Stimulated activated CD4-positive, alpha-beta T cell treated with anti-CD3 and anti-CD28 coated beads, Interleukin-12 subunit alpha, Interleukin-12 subunit beta, amount 100 ng/mL, for 48 hours (primary cell): ENCODE measurements at regions not wholly inside any gene's neighbourhood (a gene's known extent, or its start where the extent isn't known, plus 50 kb on each side); places are given as distances from the start of the nearest gene placed in this dataset.

Experiments
- DNase-seq, 3 donors: peaks; one replicate each; pipeline ENCODE4 v3.0.0-alpha.2; 2020; ENCODE audit warnings: low read depth in 2 of 3, low spot score in 1 of 3

DNA sequence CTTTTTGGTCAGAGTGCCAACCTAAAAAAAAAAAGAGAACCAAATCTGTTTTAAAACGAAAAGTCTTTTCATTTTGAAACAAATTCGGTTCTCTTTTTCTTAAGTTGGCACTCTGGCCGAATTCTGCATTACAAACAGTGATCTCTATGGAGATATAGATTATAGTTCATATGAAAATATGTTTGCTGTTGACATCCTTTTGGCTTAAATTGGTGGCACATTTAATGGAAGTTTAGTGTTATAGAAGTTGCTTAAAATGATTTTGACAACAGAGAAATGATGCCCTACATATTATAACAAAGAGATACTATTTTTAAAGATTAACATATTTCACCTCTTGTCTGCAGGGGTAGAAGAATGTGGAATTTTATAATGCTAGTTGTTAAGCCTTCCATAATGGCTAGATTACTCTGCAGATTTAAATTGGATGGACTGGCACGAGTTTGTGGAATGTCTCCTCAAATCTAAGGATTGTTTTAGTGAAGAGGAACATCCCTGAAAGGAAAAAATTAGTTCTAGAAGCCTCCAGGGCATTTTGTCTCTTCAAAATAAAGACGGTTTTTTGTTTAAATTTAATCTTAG is 222.9 kb upstream of the CDH2 start:
- no peak for DNase-seq

DNA sequence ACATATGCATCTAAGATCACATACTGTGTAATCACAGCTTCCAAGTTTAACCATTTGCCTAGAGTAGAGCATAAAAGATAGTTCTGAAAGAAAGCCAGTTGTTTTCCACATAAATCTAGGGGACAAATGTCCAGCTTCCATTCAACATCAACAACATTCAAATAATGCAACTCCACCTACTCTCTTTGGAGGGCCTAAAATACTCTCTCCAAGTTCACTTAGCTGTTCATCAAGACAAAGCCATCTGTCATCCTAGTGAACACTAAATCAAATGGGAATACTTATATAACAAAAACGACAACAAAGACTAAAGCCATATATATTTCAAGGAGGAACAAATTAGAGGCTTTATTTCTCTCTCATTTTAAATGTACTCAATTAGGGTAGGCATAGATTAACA is 221.5 kb upstream of the CDH2 start:
- no peak for DNase-seq

DNA sequence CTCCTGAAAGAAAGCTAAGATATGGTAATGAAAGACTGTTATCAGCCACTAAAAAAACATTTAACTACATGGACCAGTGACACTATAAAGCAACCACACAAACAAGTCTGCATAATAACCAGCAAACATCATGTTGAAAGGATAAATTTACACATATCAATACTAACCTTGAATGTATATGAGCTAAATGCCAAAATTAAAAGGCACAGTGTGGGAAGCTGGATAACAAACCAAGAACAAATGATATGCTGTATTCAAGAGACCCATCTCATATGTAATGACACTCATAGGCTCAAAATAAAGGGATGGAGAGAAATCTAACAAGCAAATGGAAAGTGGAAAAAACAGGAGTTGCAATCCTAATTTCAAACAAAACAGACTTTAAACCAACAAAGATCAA is 213.1 kb upstream of the CDH2 start:
- no peak for DNase-seq

DNA sequence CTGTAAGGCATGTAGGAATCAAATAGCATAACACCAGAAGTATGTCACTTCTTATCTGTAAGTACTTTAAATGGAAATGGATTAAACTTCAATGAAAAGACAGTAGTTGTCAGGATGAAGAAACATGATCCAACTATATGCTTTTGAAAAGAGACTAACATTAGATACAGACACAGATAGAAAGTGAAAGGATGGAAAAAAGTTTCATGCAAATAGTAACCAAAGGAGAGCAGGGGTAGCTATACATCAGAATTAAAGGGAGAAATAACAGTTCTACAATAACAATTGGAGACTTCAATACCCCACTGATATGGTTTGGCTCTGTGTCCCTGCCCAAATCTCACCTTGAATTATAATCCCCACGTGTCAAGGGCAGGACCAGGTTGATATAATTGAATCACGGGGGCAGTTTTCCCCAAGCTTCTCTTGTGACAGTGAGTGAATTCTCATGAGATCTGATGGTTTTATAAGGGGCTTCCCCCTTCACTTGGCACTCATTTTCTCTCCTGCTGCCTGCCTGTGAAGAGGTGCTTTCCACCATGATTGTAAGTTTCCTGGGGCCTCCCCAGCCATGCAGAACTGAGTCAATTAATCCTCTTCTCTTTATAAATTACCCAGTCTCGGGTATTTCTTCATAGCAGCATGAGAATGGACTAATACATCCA is 205.4 kb upstream of the CDH2 start:
- DNase-seq: no peak

DNA sequence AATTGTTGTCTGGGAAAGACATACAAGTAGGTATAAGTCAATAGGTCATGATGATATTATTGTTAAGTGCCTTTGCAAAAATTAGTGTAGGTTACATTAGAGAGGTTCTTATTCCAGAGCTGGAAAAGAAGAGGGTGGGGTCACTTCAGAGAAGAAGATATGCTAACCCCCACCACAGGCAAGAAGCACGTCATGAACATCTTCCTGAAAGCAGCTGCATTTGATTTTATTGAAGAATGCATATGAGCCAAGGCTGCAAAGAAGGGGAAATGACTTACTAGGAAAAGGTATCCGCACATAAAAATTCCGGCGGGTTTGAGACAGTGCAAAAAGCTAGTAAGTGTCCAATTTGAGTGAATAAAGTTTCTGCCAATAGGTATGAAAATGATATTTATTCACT is 195.3 kb upstream of the CDH2 start:
- no peak for DNase-seq

DNA sequence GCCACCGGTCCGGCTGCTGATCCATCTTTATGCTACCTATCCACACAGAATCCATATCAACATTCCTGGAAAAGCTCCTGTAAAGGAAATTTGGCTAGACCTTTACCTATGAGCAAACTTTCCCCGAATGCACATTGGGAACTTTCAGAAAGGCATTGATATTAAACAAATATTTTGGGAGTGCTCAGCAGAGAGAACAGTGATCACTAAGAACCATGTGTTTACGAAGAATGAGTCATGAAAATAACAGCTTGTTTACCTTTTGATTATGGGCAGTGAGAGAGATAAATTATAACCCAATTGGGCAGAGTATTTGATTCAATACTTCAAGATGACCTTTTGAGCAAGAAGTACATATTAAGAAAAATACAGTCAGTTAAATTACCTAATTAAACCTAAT is 189.7 kb upstream of the CDH2 start:
- DNase-seq: no peak

DNA sequence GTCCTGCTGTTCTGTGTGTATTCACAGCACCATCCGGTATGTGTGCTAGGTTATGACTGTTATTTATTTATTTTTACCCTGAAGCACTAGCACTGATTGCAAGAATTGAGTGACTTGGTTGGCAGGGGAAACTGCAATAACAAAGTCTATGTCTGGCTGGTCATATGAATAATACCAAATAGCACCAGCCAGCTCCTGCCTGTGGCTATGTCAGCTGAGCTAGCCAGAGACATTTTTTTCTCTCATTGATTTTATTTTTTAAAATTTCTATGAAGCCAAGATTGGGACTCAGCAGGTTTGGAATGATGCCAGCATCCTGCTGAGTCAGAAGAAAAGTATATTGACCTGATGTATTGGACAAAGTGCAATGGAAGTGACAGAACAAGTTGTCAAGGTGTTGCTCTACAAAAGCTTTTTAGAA is 188.5 kb upstream of the CDH2 start:
- DNase-seq: no peak

DNA sequence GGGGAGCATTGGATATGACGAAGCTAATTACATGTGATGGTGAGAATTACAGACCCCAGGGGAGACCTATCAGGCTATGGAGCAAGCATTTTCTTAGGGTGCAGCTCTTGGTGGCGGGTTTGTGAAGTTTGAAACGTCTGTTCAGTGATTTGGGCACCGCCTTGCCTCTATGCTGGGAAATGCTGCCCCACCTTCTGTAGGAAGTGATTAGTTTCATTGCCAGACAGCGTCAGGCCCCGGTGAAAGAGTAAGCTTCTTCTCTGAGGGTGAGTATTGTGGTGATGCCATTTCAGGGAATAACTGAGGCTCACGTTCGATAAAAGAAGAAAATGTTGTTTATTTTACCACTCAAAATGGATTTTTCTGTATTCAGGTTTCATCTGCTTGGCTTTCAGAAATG is 186.2 kb upstream of the CDH2 start:
- no peak for DNase-seq

DNA sequence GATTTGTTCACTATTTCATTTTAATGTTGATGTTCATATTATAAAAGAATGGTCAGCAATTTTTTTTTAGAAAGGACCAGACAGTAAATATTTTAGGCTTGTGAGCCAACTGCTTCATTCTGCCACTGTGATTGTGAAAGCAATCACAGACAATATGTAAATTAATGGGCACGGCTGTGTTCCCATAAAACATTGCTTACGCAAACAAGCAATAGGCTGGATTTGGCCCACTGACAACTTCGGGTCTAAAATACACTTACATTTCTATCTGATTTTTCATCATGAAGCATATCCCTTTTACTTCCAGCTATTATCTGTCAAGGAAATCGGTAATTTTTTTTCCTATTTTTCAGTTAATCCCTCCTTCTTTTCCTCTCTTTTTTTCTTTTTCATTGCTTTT is 182.2 kb upstream of the CDH2 start:
- no peak for DNase-seq

DNA sequence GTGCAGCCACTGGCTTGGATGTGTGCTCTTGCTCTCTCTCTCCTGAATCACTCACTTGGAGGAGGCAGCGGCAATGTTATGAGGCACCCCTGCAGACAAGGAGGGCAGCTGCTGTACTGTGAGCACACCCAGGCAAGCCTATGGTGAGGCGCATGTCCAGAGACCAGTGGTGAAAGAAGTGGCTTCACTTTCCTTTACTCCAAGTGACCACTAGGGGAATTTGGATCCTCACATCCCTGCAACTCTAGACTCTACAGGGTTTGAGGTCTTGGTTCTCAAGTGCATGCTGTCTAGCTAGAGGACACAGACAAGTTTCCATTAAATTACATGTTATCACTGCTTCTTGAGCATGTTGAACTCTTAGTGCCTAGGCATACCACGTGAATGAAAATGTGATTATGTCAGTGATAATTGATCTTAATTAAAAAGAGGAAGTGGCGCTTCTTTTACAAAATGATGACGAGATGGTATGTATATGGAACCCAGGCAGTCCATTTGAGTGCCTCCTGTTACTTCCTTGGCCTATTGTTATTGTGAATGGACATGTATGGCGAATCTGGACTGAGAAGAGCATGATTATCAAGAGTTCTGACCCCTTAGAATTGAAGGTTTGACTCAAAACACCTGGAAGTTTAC is 181.0 kb upstream of the CDH2 start:
- no peak for DNase-seq

DNA sequence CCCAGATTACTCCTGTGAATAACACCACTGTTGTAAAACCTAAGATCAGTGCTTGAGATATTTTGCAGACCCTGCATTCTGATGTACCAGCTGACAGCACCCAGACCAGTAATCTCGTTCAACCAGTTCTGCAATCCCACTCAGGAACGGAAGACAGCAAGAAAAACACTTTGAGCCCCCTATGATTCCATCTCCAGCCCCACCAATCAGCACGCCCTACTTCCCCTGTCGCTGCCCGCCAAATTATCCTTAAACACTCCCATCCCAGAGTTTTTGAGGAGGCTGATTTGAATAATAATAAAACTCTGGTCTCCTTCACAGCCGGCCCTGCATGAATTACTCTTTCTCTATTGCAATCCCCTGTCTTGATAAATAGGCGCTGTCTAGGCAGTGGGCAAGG is 173.9 kb upstream of the CDH2 start:
- DNase-seq: no peak

DNA sequence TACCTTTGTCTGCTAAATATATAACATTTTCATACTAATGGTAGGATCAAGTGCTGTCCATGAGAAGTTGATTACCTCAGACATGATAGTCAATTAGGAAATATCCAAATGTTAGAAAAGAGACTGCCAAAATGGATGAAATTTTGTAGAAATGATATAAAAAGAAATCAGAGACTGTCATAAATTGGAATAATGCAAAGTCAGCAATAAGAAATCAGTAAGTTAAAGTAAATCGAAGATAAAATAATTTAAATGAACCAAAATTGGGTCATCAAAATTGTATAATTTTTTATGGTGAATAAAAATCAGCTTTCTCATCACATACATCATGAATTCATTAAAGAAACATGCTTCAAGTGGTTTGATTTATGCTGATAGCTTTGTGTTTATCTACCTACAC is 165.3 kb upstream of the CDH2 start:
- DNase-seq: no peak

DNA sequence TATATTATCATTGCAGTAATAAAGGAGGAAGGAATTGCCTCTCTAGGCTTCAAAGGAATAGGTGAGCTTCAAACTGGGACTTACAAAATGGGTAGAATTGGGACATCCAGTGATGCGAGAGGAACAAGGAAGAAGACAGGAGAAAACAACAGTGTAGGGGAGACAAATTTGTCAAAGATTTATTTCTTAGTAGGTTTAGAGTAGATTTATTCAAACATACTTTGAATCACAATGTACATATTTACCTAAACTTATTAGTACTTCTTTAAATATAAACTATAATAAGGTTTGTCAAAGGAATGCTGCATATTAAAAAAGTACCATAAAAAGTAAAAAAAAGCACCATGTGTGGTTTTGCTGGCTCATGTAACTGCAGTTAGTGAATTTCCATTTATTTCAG is 161.4 kb upstream of the CDH2 start:
- no peak for DNase-seq

DNA sequence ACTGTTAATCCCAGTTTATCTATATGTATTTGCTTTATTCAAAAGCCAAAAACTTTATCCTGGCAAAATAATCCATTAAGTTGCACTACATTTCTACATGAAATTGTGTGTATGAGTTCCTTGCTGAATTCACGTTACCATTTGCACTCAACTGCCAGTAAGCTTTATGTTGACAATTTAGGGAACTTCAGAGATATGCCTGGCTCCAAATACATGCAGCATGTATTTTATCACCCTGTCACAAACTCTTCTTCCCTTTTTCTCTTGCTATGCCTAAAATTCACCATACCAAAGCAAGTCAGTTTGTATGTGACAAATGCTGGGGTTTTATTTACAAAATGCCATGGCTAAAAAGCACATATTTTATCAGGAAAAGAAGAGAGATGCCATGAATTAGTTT is 157.6 kb upstream of the CDH2 start:
- no peak for DNase-seq

DNA sequence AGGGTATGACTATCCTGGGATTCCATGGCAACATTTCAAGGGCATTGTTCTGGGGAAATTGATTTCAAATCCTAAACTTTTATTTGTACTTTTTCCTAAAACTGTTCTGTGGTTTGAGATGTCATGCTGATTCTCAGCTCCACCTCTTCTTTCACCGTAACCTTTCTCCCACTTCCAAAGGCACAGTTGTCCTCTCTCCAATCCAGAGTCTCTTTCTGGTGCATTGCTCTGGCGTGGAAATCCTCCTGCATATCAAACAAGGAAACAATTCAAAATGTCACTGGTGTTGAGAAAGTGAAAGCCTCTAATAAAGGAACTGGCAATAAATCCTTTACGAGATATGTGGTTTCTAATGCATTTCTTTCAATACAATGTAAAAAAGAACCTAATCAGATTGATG is 155.1 kb upstream of the CDH2 start:
- DNase-seq: no peak

DNA sequence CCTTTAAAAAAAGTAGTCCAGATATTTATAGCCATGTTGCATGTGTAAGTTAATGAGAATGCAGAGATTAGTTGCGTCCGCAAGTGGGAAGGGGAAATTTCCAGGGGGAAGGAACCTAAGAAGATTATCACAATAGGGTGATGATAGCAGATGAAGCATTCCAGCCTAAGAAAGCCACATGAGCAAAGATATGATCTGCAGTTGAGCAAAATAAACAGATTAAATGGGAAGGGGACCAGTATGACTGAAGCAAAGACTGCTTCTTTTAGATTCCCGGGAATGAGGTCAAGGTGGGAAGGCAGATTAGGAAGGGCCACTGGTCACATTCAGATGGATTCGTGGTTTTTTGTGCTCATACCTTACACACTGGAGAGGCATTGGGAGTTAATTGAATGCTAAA is 154.6 kb upstream of the CDH2 start:
- no peak for DNase-seq

DNA sequence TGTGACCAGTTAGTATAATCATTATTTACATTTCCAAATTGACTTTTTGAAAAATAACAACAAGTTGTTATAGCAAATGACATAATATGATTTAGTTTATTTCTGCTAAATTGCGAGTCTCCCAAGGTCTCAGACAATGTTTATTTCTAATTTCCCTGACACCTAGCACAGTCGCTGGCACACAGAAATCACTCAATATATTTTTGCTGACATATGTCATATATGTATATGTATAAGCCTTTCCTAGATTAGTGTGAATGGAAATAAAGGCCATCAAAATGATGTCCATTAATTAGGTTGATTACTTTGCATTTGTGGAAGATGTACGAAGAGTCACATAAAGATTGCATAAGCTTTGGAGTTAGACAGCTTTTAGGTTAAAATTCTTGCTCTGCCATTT is 136.7 kb upstream of the CDH2 start:
- no peak for DNase-seq

DNA sequence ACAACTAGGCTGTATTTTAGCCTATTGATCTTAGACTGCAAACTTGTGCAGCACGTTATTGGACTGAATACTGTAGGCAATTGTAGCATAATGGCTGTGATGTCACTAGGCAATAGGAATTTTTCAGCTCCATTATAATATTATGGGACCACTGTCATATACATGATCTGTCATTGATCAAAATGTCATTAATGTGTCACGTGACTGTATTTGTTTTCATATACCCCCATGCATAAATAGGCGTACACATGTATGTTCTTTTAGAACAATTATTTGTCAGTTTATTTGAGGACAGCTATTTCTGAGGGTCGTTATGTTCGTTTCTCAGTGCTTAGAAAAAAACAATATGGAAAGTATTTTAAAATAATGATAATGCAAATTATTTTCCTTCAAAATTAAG is 111.9 kb upstream of the CDH2 start:
- DNase-seq: no peak

DNA sequence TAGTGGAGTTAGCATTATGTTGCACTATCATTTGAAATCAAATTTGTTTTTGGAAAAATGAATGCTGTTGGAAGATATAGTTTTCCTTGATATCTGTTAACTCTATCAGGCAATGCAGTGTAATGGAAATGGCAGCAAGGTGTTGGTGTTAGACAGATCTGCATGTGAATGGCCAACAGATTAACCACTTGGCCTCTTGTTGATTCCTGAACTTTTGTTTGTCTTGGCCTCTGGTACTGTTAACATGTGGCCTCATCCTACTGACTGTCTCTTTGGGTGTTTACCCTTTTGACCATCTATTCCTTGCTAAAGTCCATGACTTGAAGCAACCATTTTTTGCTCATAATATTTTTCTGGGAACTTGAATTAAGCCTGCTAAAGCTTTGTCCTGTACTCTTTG is 110.2 kb upstream of the CDH2 start:
- no peak for DNase-seq

DNA sequence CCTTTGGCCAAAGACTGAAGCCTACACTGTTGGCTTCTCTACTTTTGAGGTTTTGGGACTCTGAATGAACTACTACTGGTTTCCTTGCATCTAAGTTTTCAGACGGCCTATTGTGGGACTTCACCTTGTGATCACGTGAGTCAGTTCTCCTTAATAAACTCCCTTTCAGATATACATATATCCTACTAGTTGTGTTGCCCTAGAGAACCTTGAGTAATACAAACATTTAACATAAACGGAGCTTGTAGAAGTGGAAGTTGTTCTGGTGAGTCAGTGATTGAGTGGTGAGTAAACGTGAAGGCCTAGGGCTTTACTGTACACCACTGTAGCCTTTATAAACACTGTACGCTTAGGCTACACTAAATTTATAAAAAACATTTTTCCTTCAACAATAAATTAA is 107.2 kb upstream of the CDH2 start:
- DNase-seq: no peak

DNA sequence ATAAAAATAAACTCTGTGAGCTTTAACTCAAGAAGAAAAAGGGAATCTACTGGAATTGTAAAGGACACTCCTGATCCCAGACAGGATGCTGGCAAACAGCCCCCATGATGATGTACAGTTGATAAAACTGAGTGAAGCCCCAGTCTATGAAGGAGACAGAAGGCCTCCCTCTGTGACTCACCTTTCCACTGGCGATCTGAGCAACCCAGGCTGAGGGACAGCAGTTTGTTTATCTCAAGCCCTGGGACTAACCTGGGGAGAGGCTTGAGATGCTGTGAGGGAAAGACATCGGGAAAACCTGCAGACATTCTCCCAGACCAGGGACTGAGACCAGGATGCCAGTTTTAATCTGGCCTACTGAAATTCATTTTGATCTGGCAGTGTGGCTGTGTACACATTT is 104.5 kb upstream of the CDH2 start:
- no peak for DNase-seq

DNA sequence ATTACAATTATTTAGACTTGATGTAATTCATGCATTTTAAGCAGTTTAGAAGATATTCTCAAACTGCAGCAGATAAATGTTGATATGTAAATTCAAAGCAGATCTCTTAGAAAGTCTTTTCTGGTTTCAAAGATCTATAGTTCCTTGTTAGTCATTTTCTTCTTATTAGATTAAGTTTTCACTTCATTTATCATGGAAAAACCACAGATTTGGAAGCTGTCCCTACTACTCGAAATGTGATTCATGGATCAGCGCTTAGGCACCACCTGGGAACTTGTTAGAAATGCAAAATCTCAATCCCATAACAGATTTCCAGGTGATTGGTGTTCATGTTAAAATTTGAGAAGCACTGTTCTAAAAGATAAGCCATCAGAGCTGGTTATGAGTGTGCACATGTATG is 92.8 kb upstream of the CDH2 start:
- DNase-seq: no peak
